ENCODE measurements at regions not wholly inside any gene's neighbourhood (a gene's known extent, or its start where the extent isn't known, plus 50 kb on each side); places are given as distances from the start of the nearest gene placed in this dataset.
"Not testable (repeated sequence)": the region's sequence is repeated elsewhere in the genome, so short reads cannot be mapped to it uniquely, and the experiment has no call there.

GRCh38 chrX:131595120-131595519 lies 51.2 kb downstream of the OR13H1 start:
- no peak for DNase-seq (ENCODE audit: low read depth in 2 of 2, low spot score in 1 of 2)

GRCh38 chrX:131607792-131608369 lies 64.0 kb downstream of the OR13H1 start:
- DNase-seq (ENCODE audit: low read depth in 2 of 2, low spot score in 1 of 2), result no peak

- DNase-seq (ENCODE audit: low read depth in 2 of 2, low spot score in 1 of 2), result no peak
Observed at GRCh38 chrX:131609480-131609879, 65.6 kb downstream of the OR13H1 start.

- no peak for DNase-seq (ENCODE audit: low read depth in 2 of 2, low spot score in 1 of 2)
Observed at GRCh38 chrX:131613260-131613659, 69.4 kb downstream of the OR13H1 start.

GRCh38 chrX:131614241-131614640 lies 70.4 kb downstream of the OR13H1 start:
- no peak for DNase-seq (ENCODE audit: low read depth in 2 of 2, low spot score in 1 of 2)

- no peak for DNase-seq (ENCODE audit: low read depth in 2 of 2, low spot score in 1 of 2)
Observed at GRCh38 chrX:131617182-131617581, 73.3 kb downstream of the OR13H1 start.

- no peak for DNase-seq (ENCODE audit: low read depth in 2 of 2, low spot score in 1 of 2)
Observed at GRCh38 chrX:131621650-131622049, 77.8 kb downstream of the OR13H1 start.

- DNase-seq (ENCODE audit: low read depth in 2 of 2, low spot score in 1 of 2), result no peak
Observed at GRCh38 chrX:131626681-131627296, 82.9 kb downstream of the OR13H1 start.

- DNase-seq (ENCODE audit: low read depth in 2 of 2, low spot score in 1 of 2), result no peak
Observed at GRCh38 chrX:131630534-131630933, 86.7 kb downstream of the OR13H1 start.

GRCh38 chrX:131633285-131633917 lies 89.5 kb downstream of the OR13H1 start:
- no peak for DNase-seq (ENCODE audit: low read depth in 2 of 2, low spot score in 1 of 2)

- no peak for DNase-seq (ENCODE audit: low read depth in 2 of 2, low spot score in 1 of 2)
Observed at GRCh38 chrX:131634900-131635299, 91.0 kb downstream of the OR13H1 start.

GRCh38 chrX:131646106-131646505 lies 102.2 kb downstream of the OR13H1 start:
- DNase-seq (ENCODE audit: low read depth in 2 of 2, low spot score in 1 of 2), result no peak

GRCh38 chrX:131649741-131650140 lies 105.9 kb downstream of the OR13H1 start:
- DNase-seq (ENCODE audit: low read depth in 2 of 2, low spot score in 1 of 2), result no peak

GRCh38 chrX:131650637-131651410 lies 107.0 kb downstream of the OR13H1 start:
- no peak for DNase-seq (ENCODE audit: low read depth in 2 of 2, low spot score in 1 of 2)

GRCh38 chrX:131663726-131664125 lies 119.9 kb downstream of the OR13H1 start:
- not testable (repeated sequence) for DNase-seq (ENCODE audit: low read depth in 2 of 2, low spot score in 1 of 2)

GRCh38 chrX:131671735-131672134 lies 127.9 kb downstream of the OR13H1 start:
- no peak for DNase-seq (ENCODE audit: low read depth in 2 of 2, low spot score in 1 of 2)

GRCh38 chrX:131675596-131676194 lies 131.8 kb downstream of the OR13H1 start:
- DNase-seq (ENCODE audit: low read depth in 2 of 2, low spot score in 1 of 2), result no peak

- peak; percentile 0 to 3 for DNase-seq (ENCODE audit: low read depth in 2 of 2, low spot score in 1 of 2)
Observed at GRCh38 chrX:131677655-131678628, 134.1 kb downstream of the OR13H1 start.

GRCh38 chrX:131682735-131683134 lies 138.9 kb downstream of the OR13H1 start:
- DNase-seq (ENCODE audit: low read depth in 2 of 2, low spot score in 1 of 2), result not testable (repeated sequence)

- no peak for DNase-seq (ENCODE audit: low read depth in 2 of 2, low spot score in 1 of 2)
Observed at GRCh38 chrX:131693359-131693758, 149.5 kb downstream of the OR13H1 start.

All from stimulated activated CD8-positive, alpha-beta memory T cell treated with anti-CD3 and anti-CD28 coated beads, Interleukin-4, amount 100 ng/mL, for 1 hour (primary cell).